GM19397 (cell line): ENCODE measurements at regions not wholly inside any gene's neighbourhood (a gene's known extent, or its start where the extent isn't known, plus 50 kb on each side); places are given as distances from the start of the nearest gene placed in this dataset.

Experiments used
- ATAC-seq: cut with Tn5 transposase; IDR thresholded peaks from one replicate; pipeline ENCODE4 v1.9.1; 2021; ENCODE audit warnings: mild to moderate bottlenecking, moderate library complexity; ENCODE audit not compliant: unreplicated experiment

GRCh38 chr2:75787532-75788132, 76.9 kb upstream of the GCFC2 start:
- no peak for ATAC-seq

- no peak for ATAC-seq
These were observed 64.7 kb upstream of the GCFC2 start for GRCh38 chr2:75775311-75775823.

- ATAC-seq: no peak
These were observed 62.4 kb upstream of the GCFC2 start for GRCh38 chr2:75772908-75773630.

- ATAC-seq: no peak
These were observed 55.1 kb upstream of the GCFC2 start for GRCh38 chr2:75765798-75766197.

- no peak for ATAC-seq
These were observed 53.9 kb upstream of the GCFC2 start for GRCh38 chr2:75764611-75765010.
